ENCODE measurements at regions not wholly inside any gene's neighbourhood (a gene's known extent, or its start where the extent isn't known, plus 50 kb on each side); places are given as distances from the start of the nearest gene placed in this dataset.

DNA sequence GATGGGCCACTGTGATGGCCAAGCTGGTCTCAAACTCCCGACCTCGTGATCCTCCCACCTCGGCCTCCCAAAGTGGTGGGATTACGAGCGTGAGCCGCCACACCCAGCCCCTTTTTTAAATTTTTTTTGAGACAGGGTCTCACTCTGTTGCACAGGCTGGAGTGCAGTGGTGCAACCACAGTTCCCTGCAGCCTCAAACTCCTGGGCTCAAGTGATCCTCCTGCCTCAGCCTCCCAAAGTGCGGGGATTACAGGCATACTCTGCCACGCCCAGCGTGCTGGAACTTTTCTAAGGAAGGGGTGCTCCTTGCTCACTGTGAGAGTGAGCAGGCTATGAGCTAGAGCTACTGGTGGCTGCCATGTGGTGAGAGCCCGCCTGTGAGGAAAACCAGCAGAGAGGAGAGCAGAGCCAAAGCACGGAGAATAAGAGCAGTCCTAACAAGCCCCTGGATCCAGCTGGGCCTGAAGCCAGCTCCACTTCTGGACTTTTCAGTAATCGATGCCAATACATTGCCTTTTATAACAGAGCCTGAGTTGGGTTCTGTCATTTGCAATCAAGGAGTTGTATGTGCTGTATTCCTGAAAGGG is 75.5 kb upstream of the UNC5A start:
- no peaks in the 10 kb centered on the region for H3K9me3 ChIP-seq (ENCODE audit: low read depth)
- H3K27ac ChIP-seq, result no peak overlapping the region
- H3K36me3 ChIP-seq, result no peaks in the 10 kb centered on the region
- TF ChIP-seq, protein P1, sequence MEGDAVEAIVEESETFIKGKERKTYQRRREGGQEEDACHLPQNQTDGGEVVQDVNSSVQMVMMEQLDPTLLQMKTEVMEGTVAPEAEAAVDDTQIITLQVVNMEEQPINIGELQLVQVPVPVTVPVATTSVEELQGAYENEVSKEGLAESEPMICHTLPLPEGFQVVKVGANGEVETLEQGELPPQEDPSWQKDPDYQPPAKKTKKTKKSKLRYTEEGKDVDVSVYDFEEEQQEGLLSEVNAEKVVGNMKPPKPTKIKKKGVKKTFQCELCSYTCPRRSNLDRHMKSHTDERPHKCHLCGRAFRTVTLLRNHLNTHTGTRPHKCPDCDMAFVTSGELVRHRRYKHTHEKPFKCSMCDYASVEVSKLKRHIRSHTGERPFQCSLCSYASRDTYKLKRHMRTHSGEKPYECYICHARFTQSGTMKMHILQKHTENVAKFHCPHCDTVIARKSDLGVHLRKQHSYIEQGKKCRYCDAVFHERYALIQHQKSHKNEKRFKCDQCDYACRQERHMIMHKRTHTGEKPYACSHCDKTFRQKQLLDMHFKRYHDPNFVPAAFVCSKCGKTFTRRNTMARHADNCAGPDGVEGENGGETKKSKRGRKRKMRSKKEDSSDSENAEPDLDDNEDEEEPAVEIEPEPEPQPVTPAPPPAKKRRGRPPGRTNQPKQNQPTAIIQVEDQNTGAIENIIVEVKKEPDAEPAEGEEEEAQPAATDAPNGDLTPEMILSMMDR (IDR thresholded peaks at IDR 0.05; ENCODE audit: low read depth, low read length), result no peak
- DNase-seq (ENCODE audit: low read depth in 1 of 2, low spot score in 1 of 2), result no peak
- H3K27me3 ChIP-seq, result peaks cover 3% of the 10 kb centered on the region
- peaks cover 8% of the 10 kb centered on the region for H3K4me1 ChIP-seq (ENCODE audit: low read depth)
- H3K4me3 ChIP-seq, result no peak overlapping the region

GRCh38 chr5:176735383-176736265 is 74.7 kb upstream of the UNC5A start:
- TF ChIP-seq, protein P1 (IDR thresholded peaks at IDR 0.05; ENCODE audit: low read depth, low read length), result no peak
- H3K27ac ChIP-seq, result no peak overlapping the region
- no peaks in the 10 kb centered on the region for H3K9me3 ChIP-seq (ENCODE audit: low read depth)
- peaks cover 6% of the 10 kb centered on the region for H3K27me3 ChIP-seq
- H3K4me3 ChIP-seq, result no peak overlapping the region
- peaks cover 8% of the 10 kb centered on the region for H3K4me1 ChIP-seq (ENCODE audit: low read depth)
- H3K36me3 ChIP-seq, result no peaks in the 10 kb centered on the region
- no peak for DNase-seq (ENCODE audit: low read depth in 1 of 2, low spot score in 1 of 2)

DNA sequence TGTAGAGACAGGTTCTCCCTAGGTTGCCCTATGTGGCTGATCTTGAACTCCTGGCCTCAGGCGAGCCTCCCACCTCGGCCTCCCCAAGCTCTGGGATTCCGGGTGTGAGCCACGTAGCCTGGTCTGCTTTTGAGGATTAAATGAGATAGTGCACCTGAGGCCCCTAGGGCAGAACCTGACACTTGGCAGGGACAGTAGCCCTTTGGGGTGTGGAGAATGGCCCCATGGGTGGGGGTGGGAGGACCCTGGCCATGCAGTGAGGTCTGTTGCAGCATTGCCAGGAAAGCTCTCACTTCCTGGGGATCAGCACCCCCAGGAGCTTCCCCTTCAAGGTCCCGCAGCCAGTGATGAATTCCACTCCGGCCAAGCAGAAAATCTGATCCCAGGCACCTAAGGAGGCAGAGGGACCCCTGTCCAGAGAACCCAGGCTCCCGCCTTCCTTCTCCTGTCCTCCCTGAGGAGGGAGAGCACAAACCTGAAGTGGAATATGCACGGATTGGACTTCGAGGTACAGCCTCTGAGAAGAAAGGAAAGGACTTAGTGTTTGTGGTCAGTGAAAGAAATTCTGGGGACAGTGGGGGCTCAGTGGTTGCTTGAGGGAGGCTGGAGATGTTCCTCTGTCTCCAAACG is 73.9 kb upstream of the UNC5A start:
- DNase-seq (ENCODE audit: low read depth in 1 of 2, low spot score in 1 of 2), result no peak
- Histone ChIP-seq H3K4me1 (ENCODE audit: low read depth) (peaks cover 8% of the 10 kb centered on the region), H3K4me3 (no peak overlapping the region), H3K9me3 (ENCODE audit: low read depth) (no peaks in the 10 kb centered on the region), H3K36me3 (no peaks in the 10 kb centered on the region), H3K27ac (no peak overlapping the region), H3K27me3 (peaks cover 6% of the 10 kb centered on the region)
- TF ChIP-seq, protein P1 (IDR thresholded peaks at IDR 0.05; ENCODE audit: low read depth, low read length), result no peak

DNA sequence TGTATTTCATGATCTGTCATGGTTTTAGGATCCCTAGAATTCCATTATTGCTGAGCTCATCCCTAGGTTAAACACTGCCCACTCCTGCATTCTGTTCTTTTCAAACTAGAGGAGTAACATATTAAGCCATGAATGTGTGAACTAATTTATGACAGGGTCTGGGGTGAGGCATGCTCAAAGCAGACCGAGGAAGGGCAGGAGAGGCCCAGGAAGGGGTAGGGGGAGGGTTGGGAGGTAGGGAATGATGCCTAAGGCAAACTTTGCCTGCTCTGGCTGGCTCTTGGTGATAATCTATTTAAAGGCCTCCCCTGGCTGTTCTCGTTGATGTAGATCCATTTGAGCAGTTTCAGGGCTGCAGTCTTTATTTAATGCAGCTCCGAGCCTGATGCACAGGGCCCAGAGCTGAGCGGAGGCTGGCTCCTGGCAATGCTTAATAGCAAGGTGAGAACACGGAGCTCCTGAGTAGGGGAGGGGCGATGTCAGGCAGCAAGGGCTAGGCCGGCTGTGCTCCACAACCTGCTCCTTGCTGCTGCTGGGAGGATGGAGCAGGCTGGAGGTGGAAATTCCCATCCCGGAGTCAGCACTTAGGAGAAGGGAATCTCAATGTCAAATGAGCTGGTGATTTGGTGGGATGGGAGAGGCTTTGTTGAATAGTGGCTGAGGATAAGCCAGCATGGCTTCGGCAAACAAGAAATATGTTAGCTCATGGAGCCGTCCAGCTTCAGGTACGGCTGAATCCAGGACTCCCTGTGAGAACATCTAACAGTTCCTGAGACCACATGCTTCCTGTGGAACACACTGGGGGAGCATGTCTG is 73.2 kb upstream of the UNC5A start:
- H3K27ac ChIP-seq, result no peak overlapping the region
- no peak for DNase-seq (ENCODE audit: low read depth in 1 of 2, low spot score in 1 of 2)
- H3K4me1 ChIP-seq (ENCODE audit: low read depth), result peaks cover 8% of the 10 kb centered on the region
- H3K9me3 ChIP-seq (ENCODE audit: low read depth), result no peaks in the 10 kb centered on the region
- TF ChIP-seq, protein P1 (IDR thresholded peaks at IDR 0.05; ENCODE audit: low read depth, low read length), result no peak
- no peak overlapping the region for H3K4me3 ChIP-seq
- H3K36me3 ChIP-seq, result no peaks in the 10 kb centered on the region
- peaks cover 8% of the 10 kb centered on the region for H3K27me3 ChIP-seq
